CD14-positive monocyte (primary cell): ENCODE measurements at regions not wholly inside any gene's neighbourhood (a gene's known extent, or its start where the extent isn't known, plus 50 kb on each side); places are given as distances from the start of the nearest gene placed in this dataset.

Source experiments
- DNase-seq, 3 donors: peaks; one replicate each; pipeline ENCODE4 v3.0.0-alpha.2; 2011 to 2022
- H2AFZ ChIP-seq: 2 replicates; pipeline ENCODE4 v1.6.0; 2012; ENCODE audit warnings: mild to moderate bottlenecking, low read depth, low read length, inconsistent platforms; ENCODE audit not compliant: insufficient read depth, poor library complexity, severe bottlenecking
- H3K27ac ChIP-seq, 2 donors: 1 replicate in 1 of 2; 2 replicates in 1 of 2; pipeline ENCODE4 v1.5.1; 2012 to 2013; ENCODE audit warnings: low read length in 2 of 2, control low read depth in 1 of 2, inconsistent platforms in 1 of 2, low read depth in 1 of 2, mild to moderate bottlenecking in 1 of 2
- H3K27me3 ChIP-seq, 2 donors: one replicate each; pipeline versions ENCODE4 v1.6.0 to v1.6.1; 2011 to 2013; ENCODE audit warnings: low read length in 2 of 2; ENCODE audit not compliant: control insufficient read depth in 2 of 2, insufficient read depth in 2 of 2
- H3K36me3 ChIP-seq, 2 donors: replicated peaks in 1 of 2; 1 replicate in 1 of 2; 2 replicates in 1 of 2; pipeline versions ENCODE4 v1.5.1 to v1.6.1; 2012 to 2013; ENCODE audit warnings: low read length in 2 of 2, control low read depth in 1 of 2, inconsistent platforms in 1 of 2, mild to moderate bottlenecking in 1 of 2; ENCODE audit not compliant: insufficient read depth in 2 of 2, control insufficient read depth in 1 of 2
- H3K4me1 ChIP-seq, 2 donors: 1 replicate in 1 of 2; 2 replicates in 1 of 2; pipeline versions ENCODE4 v1.5.1 to v1.6.1; 2012 to 2013; ENCODE audit warnings: low read length in 2 of 2, control low read depth in 1 of 2, inconsistent platforms in 1 of 2, mild to moderate bottlenecking in 1 of 2, moderate library complexity in 1 of 2; ENCODE audit not compliant: insufficient read depth in 2 of 2, control insufficient read depth in 1 of 2
- H3K4me2 ChIP-seq: replicated peaks from 2 replicates; pipeline ENCODE3; 2012; ENCODE audit warnings: low read length, moderate library complexity, mild to moderate bottlenecking; ENCODE audit not compliant: poor library complexity, severe bottlenecking; ENCODE audit errors: extremely low read depth
- H3K4me3 ChIP-seq, 3 experiments: fragments of 200-600 bp in 1 of 3; sonication (generic) in 1 of 3; replicated peaks in 1 of 3; 1 replicate in 2 of 3; 2 replicates in 1 of 3; pipeline ENCODE4 v1.5.1; 2011 to 2013; ENCODE audit warnings: low read length in 3 of 3, mild to moderate bottlenecking in 3 of 3, control low read depth in 2 of 3, low read depth in 2 of 3, inconsistent platforms in 1 of 3, moderate library complexity in 1 of 3
- H3K79me2 ChIP-seq: 2 replicates; pipeline ENCODE4 v1.6.0; 2012; ENCODE audit warnings: mild to moderate bottlenecking, control low read depth, inconsistent platforms, low read length, moderate library complexity; ENCODE audit not compliant: insufficient read depth
- H3K9ac ChIP-seq: 2 replicates; pipeline ENCODE4 v1.6.0; 2017; ENCODE audit warnings: low read length, mild to moderate bottlenecking; ENCODE audit not compliant: insufficient read depth, poor library complexity, severe bottlenecking
- H3K9me3 ChIP-seq, 2 donors: replicated peaks in 1 of 2; 1 replicate in 1 of 2; 2 replicates in 1 of 2; pipeline versions ENCODE4 v1.5.1 to v1.6.1; 2012 to 2013; ENCODE audit warnings: low read length in 2 of 2, control low read depth in 1 of 2; ENCODE audit not compliant: control insufficient read depth in 1 of 2, insufficient read depth in 1 of 2
- H4K20me1 ChIP-seq: 2 replicates; pipeline ENCODE4 v1.6.0; 2012; ENCODE audit warnings: mild to moderate bottlenecking, low read length, control low read depth, moderate library complexity; ENCODE audit not compliant: insufficient read depth
- H3K27ac Mint-ChIP-seq, 7 donors: one replicate each; pipeline ENCODE4 v1.8.0; 2020; ENCODE audit warnings: mild to moderate bottlenecking in 7 of 7, mixed read lengths in 7 of 7, moderate library complexity in 6 of 7, inconsistent platforms in 2 of 7
- H3K27me3 Mint-ChIP-seq, 3 donors: one replicate each; pipeline ENCODE4 v1.8.0; 2021 to 2022; ENCODE audit warnings: low read depth in 3 of 3, mild to moderate bottlenecking in 3 of 3, mixed read lengths in 3 of 3, moderate library complexity in 3 of 3, inconsistent platforms in 1 of 3
- H3K36me3 Mint-ChIP-seq, 2 donors: one replicate each; pipeline ENCODE4 v1.8.0; 2020; ENCODE audit warnings: mixed read lengths in 2 of 2, inconsistent platforms in 1 of 2, mild to moderate bottlenecking in 1 of 2
- H3K4me1 Mint-ChIP-seq: one replicate; pipeline ENCODE4 v1.8.0; 2020; ENCODE audit warnings: mild to moderate bottlenecking, mixed read lengths
- H3K4me3 Mint-ChIP-seq, 2 donors: one replicate each; pipeline ENCODE4 v1.8.0; 2020; ENCODE audit warnings: mild to moderate bottlenecking in 2 of 2, mixed read lengths in 2 of 2, moderate library complexity in 1 of 2
- H3K9me3 Mint-ChIP-seq, 7 donors: one replicate each; pipeline ENCODE4 v1.8.0; 2020 to 2022; ENCODE audit warnings: mixed read lengths in 7 of 7, mild to moderate bottlenecking in 6 of 7, moderate library complexity in 6 of 7, inconsistent platforms in 2 of 7
- CTCF ChIP-seq: fragments of 200-600 bp; IDR thresholded peaks from one replicate; pipeline ENCODE4 v1.8.0; 2022; ENCODE audit warnings: antibody characterized with exemption, mild to moderate bottlenecking
- WGBS: methylation state at CpG from one replicate; pipeline ENCODE4 v1.1.5; 2013; ENCODE audit warnings: missing lambda C conversion rate; ENCODE audit not compliant: insufficient coverage; 5-methylcytosine and 5-hydroxymethylcytosine counted together
- intact Hi-C, 2 donors: fragments of 100-400 bp; cut with micrococcal nuclease; formaldehyde crosslinking; loops; one replicate each; pipeline versions ENCODE4 v1.15.0 to v1.15.1; 2023

- H3K4me1 Mint-ChIP-seq: no peaks in the 10 kb centered on the region
- WGBS: 95% methylated on average over 3 of the region's 4 CpGs
- Histone ChIP-seq H2AFZ (no peak overlapping the region), H3K9ac (no peak overlapping the region), H3K27ac (no peak overlapping the region), H3K4me3 (no peak overlapping the region), H3K9me3 (peaks cover 9 to 16% of the 10 kb centered on the region in 2 donors), H3K4me1 (no peaks in the 10 kb centered on the region), H3K4me2 (no peak overlapping the region), H3K27me3 (no peaks in the 10 kb centered on the region), H3K36me3 (no peaks in the 10 kb centered on the region), H3K79me2 (no peaks in the 10 kb centered on the region), H4K20me1 (no peaks in the 10 kb centered on the region)
- no peak overlapping the region for H3K4me3 Mint-ChIP-seq
- peaks cover 0 to 1% (median 0%) of the 10 kb centered on the region in 3 donors for H3K27me3 Mint-ChIP-seq
- DNase-seq: no peak
- H3K36me3 Mint-ChIP-seq: no peaks in the 10 kb centered on the region
- intact Hi-C loops: no loop called here
- H3K9me3 Mint-ChIP-seq: peaks cover 4 to 16% (median 8%) of the 10 kb centered on the region in 7 donors
- no peak for TF ChIP-seq CTCF
- no peak overlapping the region for H3K27ac Mint-ChIP-seq
Measured at GRCh38 chr2:150392614-150393013, 94.9 kb downstream of the RND3 start.

DNA sequence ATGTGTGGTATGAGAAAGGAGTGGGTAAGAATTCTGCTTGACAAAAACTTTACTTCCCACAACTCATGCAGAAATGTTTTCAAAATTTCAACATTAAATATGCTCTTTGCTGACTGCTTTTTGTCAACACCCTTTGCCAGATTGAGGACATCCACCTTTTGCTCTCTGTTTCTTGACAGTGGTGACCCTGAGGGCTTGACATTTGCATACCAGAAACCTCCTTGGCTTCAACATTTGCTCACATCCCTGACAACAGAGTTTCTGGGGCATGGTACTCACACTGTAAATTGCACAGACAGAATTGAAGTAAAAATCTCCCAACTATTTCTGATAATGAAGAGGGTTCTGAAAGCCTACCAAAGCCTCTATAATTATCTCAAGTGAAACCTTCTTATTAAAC lies 95.7 kb downstream of the RND3 start:
- no peaks in the 10 kb centered on the region for H3K36me3 Mint-ChIP-seq
- no peaks in the 10 kb centered on the region for H3K79me2 ChIP-seq
- H3K9me3 Mint-ChIP-seq: peaks cover 4 to 25% (median 11%) of the 10 kb centered on the region in 7 donors
- no peak overlapping the region for H2AFZ ChIP-seq
- no peak overlapping the region for H3K4me3 ChIP-seq
- no peak for TF ChIP-seq CTCF
- H3K27me3 ChIP-seq: no peaks in the 10 kb centered on the region
- no peak for DNase-seq
- peaks cover 0 to 1% (median 0%) of the 10 kb centered on the region in 3 donors for H3K27me3 Mint-ChIP-seq
- no peak overlapping the region for H3K4me2 ChIP-seq
- no peaks in the 10 kb centered on the region for H3K4me1 ChIP-seq
- no peaks in the 10 kb centered on the region for H4K20me1 ChIP-seq
- no peak overlapping the region for H3K4me3 Mint-ChIP-seq
- intact Hi-C loops: no loop called here
- H3K9ac ChIP-seq: no peak overlapping the region
- H3K27ac Mint-ChIP-seq: no peak overlapping the region
- no peaks in the 10 kb centered on the region for H3K36me3 ChIP-seq
- H3K4me1 Mint-ChIP-seq: no peaks in the 10 kb centered on the region
- H3K27ac ChIP-seq: no peak overlapping the region
- H3K9me3 ChIP-seq: peaks cover 18 to 25% of the 10 kb centered on the region in 2 donors
